ENCODE measurements at regions not wholly inside any gene's neighbourhood (a gene's known extent, or its start where the extent isn't known, plus 50 kb on each side); places are given as distances from the start of the nearest gene placed in this dataset.

- TF ChIP-seq SUZ12 (IDR thresholded peaks at IDR 0.05; ENCODE audit: extremely low read depth, insufficient read depth, insufficient read length): no peak
- TF ChIP-seq YY1 (IDR thresholded peaks at IDR 0.05; ENCODE audit: insufficient read depth, insufficient read length): no peak
Observed at GRCh38 chr12:124458220-124458991, 109.0 kb downstream of the NCOR2 start.
